GM12891 (cell line): ENCODE measurements at regions not wholly inside any gene's neighbourhood (a gene's known extent, or its start where the extent isn't known, plus 50 kb on each side); places are given as distances from the start of the nearest gene placed in this dataset.

Experiments
- POLR2A ChIP-seq: IDR thresholded peaks from 2 replicates; pipeline ENCODE4 v1.6.1; 2011; ENCODE audit warnings: low read depth, low read length, control low read depth
- POLR2AphosphoS5 ChIP-seq: IDR thresholded peaks from 2 replicates; pipeline ENCODE4 v1.6.1; 2011; ENCODE audit warnings: low read depth, low read length, control low read depth
- SPI1 ChIP-seq: IDR thresholded peaks from 2 replicates; pipeline ENCODE4 v1.6.1; 2011; ENCODE audit warnings: low read depth, low read length, control low read depth

GRCh38 chr9:31140316-31140715, 1244.1 kb upstream of the ACO1 start:
- TF ChIP-seq POLR2AphosphoS5 (no peak), POLR2A (no peak), SPI1 (no peak)
